Neural progenitor cell (in vitro differentiated cells): ENCODE measurements at regions not wholly inside any gene's neighbourhood (a gene's known extent, or its start where the extent isn't known, plus 50 kb on each side); places are given as distances from the start of the nearest gene placed in this dataset.

Source experiments
- CTCF ChIP-seq: fragments of 200-600 bp; sonication (generic); IDR thresholded peaks from 2 replicates; pipeline ENCODE4 v1.5.1; 2017; ENCODE audit warnings: antibody characterized with exemption, mild to moderate bottlenecking
- EZH2phosphoT487 ChIP-seq: fragments of 200-600 bp; sonication (generic); IDR thresholded peaks from 2 replicates; pipeline ENCODE4 v1.6.1; 2017; ENCODE audit warnings: antibody characterized with exemption

- TF ChIP-seq CTCF, result no peak
- no peak for TF ChIP-seq EZH2phosphoT487
Measured at GRCh38 chr6:163771180-163771579, 356.7 kb downstream of the QKI start.
